Gastrocnemius medialis (tissue), 4 donors: ENCODE measurements at regions not wholly inside any gene's neighbourhood (a gene's known extent, or its start where the extent isn't known, plus 50 kb on each side); places are given as distances from the start of the nearest gene placed in this dataset.

Experiments used
- ATAC-seq, 2 donors: fragments of 150-250 bp; one replicate each; pipeline ENCODE4 v1.9.1; 2016
- DNase-seq, 2 donors: peaks; one replicate each; pipeline ENCODE4 v3.0.0-alpha.2; 2019
- H3K27ac ChIP-seq, 4 donors: fragments of 200-600 bp; sonication (generic); 1 replicate in 1 of 4; 2 replicates in 3 of 4; pipeline ENCODE4 v1.5.1; 2016 to 2018; ENCODE audit warnings: mild to moderate bottlenecking in 2 of 4, moderate library complexity in 1 of 4
- H3K27me3 ChIP-seq, 3 donors: fragments of 200-600 bp; sonication (generic) in 2 of 3; 1 replicate in 1 of 3; 2 replicates in 2 of 3; pipeline versions ENCODE4 v1.5.1 to v1.6.0; 2016 to 2019; ENCODE audit warnings: mild to moderate bottlenecking in 1 of 3, moderate library complexity in 1 of 3
- H3K36me3 ChIP-seq, 2 donors: fragments of 200-600 bp; sonication (generic) in 1 of 2; one replicate each; pipeline ENCODE4 v1.5.1; 2017 to 2018
- H3K4me1 ChIP-seq, 2 donors: fragments of 200-600 bp; sonication (generic) in 1 of 2; one replicate each; pipeline ENCODE4 v1.5.1; 2016 to 2017; ENCODE audit warnings: mild to moderate bottlenecking in 2 of 2
- H3K4me3 ChIP-seq, 4 donors: fragments of 200-600 bp; sonication (generic) in 3 of 4; 1 replicate in 1 of 4; 2 replicates in 3 of 4; pipeline ENCODE4 v1.5.1; 2016 to 2019; ENCODE audit warnings: mild to moderate bottlenecking in 2 of 4
- H3K9me3 ChIP-seq, 3 donors: fragments of 200-600 bp; sonication (generic) in 2 of 3; 1 replicate in 1 of 3; 2 replicates in 2 of 3; pipeline ENCODE4 v1.5.1; 2016 to 2019
- CTCF ChIP-seq, 5 experiments: fragments of 450-650 bp in 3 of 5; fragments of 200-600 bp in 2 of 5; sonication (generic) in 2 of 5; IDR thresholded peaks in 4 of 5; conservative IDR thresholded peaks in 1 of 5; 1 replicate in 4 of 5; 2 replicates in 1 of 5; pipeline ENCODE4 v1.5.1; 2016 to 2019; ENCODE audit warnings: antibody characterized with exemption in 5 of 5, mild to moderate bottlenecking in 3 of 5, moderate library complexity in 3 of 5
- POLR2A ChIP-seq, 2 donors: fragments of 450-650 bp; IDR thresholded peaks; one replicate each; pipeline ENCODE4 v1.6.1; 2017; ENCODE audit warnings: antibody characterized with exemption in 2 of 2, mild to moderate bottlenecking in 2 of 2, moderate library complexity in 2 of 2
- in situ Hi-C, 4 donors: fragments of 200-750 bp; cut with MboI; loops; one replicate each; pipeline versions ENCODE4 v1.15.0 to v1.8.0; 2017; ENCODE audit warnings: low sequenced_read_pairs in 4 of 4
- intact Hi-C: fragments of 100-400 bp; cut with DNase I; formaldehyde crosslinking; loops from one replicate; pipeline ENCODE4 v1.15.1; 2023; ENCODE audit warnings: low total_unique reads

GRCh38 chr10:63751836-63752235 lies 230.6 kb downstream of the REEP3 start:
- H3K27me3 ChIP-seq, result no peaks in the 10 kb centered on the region
- intact Hi-C loops, result no loop called here
- H3K27ac ChIP-seq, result no peak overlapping the region
- H3K4me3 ChIP-seq, result no peak overlapping the region
- no peaks in the 10 kb centered on the region for H3K4me1 ChIP-seq
- no peaks in the 10 kb centered on the region for H3K36me3 ChIP-seq
- in situ Hi-C loops, result no loop called here
- ATAC-seq (no peak), DNase-seq (no peak)
- H3K9me3 ChIP-seq, result no peaks in the 10 kb centered on the region
- TF ChIP-seq CTCF (IDR thresholded peaks at IDR 0.05 in 4 of 5, conservative IDR thresholded peaks at IDR 0.05 in 1 of 5), result no peak
- TF ChIP-seq POLR2A (IDR thresholded peaks at IDR 0.05), result no peak

- Histone ChIP-seq H3K4me1 (no peaks in the 10 kb centered on the region), H3K36me3 (no peaks in the 10 kb centered on the region), H3K27me3 (no peaks in the 10 kb centered on the region), H3K4me3 (no peak overlapping the region), H3K27ac (no peak overlapping the region), H3K9me3 (no peaks in the 10 kb centered on the region)
- no peak for DNase-seq
- TF ChIP-seq POLR2A (IDR thresholded peaks at IDR 0.05) (no peak), CTCF (IDR thresholded peaks at IDR 0.05 in 4 of 5, conservative IDR thresholded peaks at IDR 0.05 in 1 of 5) (no peak)
- no peak for ATAC-seq
- in situ Hi-C loops, result no loop called here
- intact Hi-C loops, result no loop called here
Observed at GRCh38 chr10:63752318-63752717, 231.1 kb downstream of the REEP3 start.

- no peak for ATAC-seq
- H3K27me3 ChIP-seq, result no peaks in the 10 kb centered on the region
- no peak for DNase-seq
- no peaks in the 10 kb centered on the region for H3K4me1 ChIP-seq
- intact Hi-C loops (no loop called here), in situ Hi-C loops (no loop called here)
- H3K9me3 ChIP-seq, result no peaks in the 10 kb centered on the region
- no peak overlapping the region for H3K4me3 ChIP-seq
- TF ChIP-seq POLR2A (IDR thresholded peaks at IDR 0.05) (no peak), CTCF (IDR thresholded peaks at IDR 0.05 in 4 of 5, conservative IDR thresholded peaks at IDR 0.05 in 1 of 5) (no peak)
- H3K27ac ChIP-seq, result no peak overlapping the region
- H3K36me3 ChIP-seq, result no peaks in the 10 kb centered on the region
Observed at GRCh38 chr10:63753808-63754207, 232.6 kb downstream of the REEP3 start.

GRCh38 chr10:63755441-63755840 lies 234.2 kb downstream of the REEP3 start:
- intact Hi-C loops (no loop called here), in situ Hi-C loops (no loop called here)
- no peak for ATAC-seq

More at GRCh38 chr10:63755441-63755840, 234.2 kb downstream of the REEP3 start:
- no peak overlapping the region for H3K4me3 ChIP-seq
- no peak for DNase-seq
- H3K9me3 ChIP-seq, result no peaks in the 10 kb centered on the region
- H3K36me3 ChIP-seq, result no peaks in the 10 kb centered on the region
- H3K27ac ChIP-seq, result no peak overlapping the region
- TF ChIP-seq CTCF (IDR thresholded peaks at IDR 0.05 in 4 of 5, conservative IDR thresholded peaks at IDR 0.05 in 1 of 5), result no peak
- no peak for TF ChIP-seq POLR2A (IDR thresholded peaks at IDR 0.05)
- no peaks in the 10 kb centered on the region for H3K27me3 ChIP-seq
- H3K4me1 ChIP-seq, result peaks cover 3 to 6% of the 10 kb centered on the region in 2 donors
